HG03025 (cell line): ENCODE measurements at regions not wholly inside any gene's neighbourhood (a gene's known extent, or its start where the extent isn't known, plus 50 kb on each side); places are given as distances from the start of the nearest gene placed in this dataset.
A peak's percentile ranks its signal among the peaks of the same experiment; 100 is the strongest.

Experiments used
- ATAC-seq: cut with Tn5 transposase; IDR thresholded peaks from one replicate; pipeline ENCODE4 v1.9.1; 2021; ENCODE audit warnings: mild to moderate bottlenecking, moderate library complexity; ENCODE audit not compliant: unreplicated experiment, low FRiP score

DNA sequence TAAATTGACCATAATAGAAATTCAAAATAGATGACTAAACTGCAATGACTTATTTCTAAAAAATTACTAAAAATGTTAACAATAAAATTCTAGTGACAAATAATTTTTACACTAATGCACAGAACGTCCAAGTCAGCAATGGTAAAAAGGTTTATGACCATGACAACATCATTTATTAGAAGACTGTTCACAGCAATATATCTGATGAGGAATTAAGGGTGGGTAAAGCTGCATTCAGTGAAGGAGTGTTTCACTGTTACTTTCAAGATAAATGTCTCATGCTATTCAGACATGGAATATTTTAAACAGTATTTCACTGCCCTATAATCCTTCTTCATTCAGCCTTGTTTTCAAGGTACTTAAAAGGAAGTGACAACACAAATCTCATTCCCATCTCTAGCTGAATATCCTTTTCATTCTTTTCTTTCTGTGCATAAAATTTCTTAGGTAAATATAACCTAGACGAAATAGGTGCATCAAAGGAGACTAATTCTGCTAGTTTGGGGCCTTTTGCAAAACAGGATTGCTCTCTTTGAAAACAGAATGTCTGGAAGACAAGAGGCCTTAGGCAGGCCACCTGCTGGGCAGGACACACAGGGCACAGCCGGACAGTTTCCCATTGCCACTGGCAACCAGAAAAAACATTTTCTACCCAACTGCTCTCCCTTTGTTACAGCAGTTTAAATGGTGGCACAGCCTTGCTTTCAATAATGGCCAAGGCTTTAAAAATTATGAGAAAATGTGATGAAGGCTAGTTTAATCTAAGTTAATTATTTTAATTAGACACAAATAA, 600.3 kb downstream of the SPRY1 start:
- no peak for ATAC-seq

DNA sequence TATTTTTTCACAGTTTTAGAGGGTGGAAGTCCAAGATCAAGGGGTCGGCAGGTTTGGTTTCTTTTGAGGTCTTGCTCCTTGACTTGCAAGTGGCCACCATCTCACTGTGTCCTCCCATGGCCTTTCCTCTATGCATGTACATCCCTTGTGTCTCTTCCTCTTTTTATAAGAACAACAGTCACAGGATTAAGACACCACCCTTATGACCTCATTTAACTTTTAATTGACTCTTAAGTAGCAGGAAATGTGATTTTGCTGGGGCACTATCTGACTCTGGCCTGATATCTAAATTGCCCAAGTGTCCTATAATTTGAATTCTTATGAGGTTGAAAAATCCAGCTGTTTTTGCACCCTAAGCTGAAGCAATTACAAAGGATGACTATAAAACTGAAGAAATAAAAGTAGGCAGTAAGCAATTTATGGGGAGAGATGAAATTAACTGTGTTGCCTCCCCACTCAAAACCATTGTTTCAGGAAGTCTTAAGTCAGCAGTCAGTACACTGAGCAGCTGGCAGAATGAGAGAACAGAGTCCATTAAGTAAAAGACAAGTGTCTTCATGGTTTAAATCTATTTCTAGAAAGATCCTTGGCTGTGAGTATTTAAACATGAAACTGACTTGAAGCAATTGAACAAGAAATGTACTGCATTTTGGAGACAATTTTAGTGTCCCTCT, 601.3 kb downstream of the SPRY1 start:
- ATAC-seq, result no peak

DNA sequence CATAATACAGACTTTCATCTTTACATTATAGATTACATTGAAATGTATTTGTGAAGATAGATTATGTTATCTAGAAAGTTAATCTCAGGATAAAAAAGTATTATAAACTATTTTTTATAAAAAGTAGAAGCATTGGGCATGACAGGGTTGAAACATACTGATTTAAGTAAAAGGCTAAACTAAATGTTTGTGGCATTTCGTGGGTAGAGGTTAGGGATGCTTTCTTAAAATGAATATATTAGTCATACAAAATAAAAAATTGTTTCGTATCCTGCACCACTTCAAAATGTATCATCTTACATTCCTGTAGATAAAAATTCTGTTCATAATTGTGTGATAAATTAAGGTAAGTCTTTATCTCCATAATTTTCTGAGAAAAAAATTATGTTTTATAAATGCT, 603.6 kb downstream of the SPRY1 start:
- no peak for ATAC-seq

DNA sequence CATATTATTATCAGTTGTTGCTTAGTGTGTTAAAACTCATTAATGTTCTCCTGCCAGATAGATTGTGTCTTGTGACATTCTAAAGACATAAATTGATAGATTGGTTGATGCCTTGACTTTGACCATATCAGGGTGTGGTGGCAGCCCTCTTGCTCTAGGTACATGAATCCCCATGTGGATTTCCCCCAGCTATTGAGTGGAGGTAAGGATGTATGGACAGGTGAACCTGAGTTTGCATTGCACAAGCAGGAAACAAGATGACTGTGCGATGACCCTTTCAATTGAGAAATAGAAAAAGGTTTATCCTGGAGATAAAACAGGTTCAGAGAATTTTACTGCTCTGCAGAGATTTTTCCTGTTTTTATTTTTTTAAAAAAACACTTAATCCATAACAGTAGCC, 619.2 kb downstream of the SPRY1 start:
- no peak for ATAC-seq

DNA sequence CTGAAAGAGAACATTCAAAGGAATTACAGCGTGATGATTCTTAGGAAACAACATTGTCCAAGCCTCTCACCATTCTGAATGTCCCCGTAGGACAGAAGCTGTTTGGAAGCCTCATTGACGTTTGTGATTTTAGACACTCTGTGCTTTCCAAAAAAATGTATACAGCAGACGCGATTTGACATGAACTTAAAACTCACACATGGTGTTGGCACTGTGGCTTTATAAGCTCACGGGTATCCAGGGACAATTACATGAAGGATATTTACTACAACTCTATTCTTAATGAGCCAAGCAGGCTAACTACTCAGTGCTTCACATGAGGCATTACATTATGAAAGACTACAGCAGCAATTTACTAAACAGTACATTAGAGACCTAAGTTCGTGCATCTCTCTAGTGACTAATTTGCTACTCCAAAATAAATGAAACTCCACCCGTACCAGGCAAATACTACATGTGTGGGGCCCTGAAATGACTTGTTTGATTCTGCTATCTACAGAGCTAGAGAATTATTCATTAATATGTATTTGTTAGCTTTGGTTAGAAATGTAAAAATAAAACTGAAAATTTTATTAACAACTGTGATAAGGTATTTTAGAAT, 620.7 kb downstream of the SPRY1 start:
- ATAC-seq, result no peak

DNA sequence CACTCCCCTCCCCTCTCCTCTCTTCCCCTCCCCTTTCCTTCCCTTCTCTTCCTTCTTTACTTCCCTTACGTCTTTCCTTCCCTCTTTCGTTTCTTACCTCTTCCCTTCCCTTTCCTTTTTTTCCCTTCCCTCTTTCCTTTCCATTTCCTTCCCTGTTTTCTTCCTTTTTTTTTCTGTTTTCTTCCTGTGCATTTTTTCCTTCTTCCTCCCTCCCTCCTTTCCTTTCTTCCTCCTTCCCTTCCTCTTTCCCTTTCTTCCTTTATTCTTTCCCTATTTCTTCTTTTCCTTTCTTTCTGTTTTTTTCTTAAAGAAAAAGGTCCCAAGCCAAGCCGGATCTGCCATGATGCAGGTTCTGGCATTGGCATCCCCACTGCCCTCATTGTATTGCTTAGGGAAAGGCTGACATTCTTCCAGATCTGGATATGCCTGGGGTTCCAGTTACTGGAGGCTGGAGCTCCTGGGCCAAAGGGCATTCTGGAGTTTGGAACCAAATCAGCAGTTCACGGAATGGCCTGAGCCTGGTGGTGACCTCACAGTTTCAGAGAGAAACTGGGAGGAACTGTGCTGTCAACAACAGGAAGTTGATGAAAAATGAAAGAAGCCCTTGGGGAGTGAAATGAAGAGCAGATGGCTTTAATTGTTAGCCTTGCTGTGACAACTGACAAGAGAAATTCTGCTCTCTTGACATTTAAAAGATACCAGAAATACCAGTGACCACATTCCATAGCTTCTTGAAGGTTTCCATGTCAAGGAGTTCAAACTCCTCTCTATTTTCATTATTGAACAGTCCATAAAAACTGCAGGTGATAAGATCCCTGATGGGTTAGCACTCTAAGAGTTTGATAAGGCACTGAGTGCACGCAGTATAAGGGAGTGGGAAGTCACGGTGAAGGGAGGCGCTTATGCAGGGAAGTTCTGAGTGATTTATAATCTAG, 622.1 kb downstream of the SPRY1 start:
- ATAC-seq, result peak; percentile 99

DNA sequence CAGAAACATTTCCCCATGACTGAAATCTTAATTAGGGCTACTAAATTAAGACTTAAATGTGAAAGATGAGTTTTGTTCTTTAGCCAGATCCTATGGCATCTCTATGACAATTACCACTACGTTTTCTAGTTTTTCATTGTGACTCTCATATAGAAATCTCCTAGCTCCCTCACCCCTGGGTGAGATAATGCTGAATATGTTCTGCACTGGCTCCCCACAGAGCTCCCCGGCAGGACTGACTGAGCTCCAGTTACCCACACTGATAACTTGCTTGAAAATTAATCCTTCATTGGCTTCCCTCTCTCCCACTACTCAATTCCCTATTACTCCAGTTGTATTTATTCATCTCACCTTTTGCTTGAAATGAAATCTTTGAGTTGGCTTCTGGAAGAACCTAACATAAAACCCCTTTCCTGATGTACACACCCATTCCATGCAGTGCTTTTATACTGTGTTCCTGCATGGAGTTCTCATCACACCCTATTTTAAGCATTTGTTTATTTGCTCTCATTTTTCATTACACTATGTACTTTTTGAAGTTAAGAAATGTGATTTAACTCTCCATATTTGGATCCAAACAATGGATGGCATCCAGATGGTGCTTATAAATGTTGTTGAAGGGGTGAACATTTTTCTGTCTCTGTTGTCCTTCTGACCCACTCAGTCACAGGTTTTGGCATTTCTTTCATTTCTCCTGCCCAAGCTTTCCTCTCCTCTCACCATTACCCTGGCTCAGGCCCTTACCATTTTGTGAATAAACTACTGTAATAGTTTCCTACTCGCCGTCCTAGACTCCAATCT, 623.4 kb downstream of the SPRY1 start:
- no peak for ATAC-seq

DNA sequence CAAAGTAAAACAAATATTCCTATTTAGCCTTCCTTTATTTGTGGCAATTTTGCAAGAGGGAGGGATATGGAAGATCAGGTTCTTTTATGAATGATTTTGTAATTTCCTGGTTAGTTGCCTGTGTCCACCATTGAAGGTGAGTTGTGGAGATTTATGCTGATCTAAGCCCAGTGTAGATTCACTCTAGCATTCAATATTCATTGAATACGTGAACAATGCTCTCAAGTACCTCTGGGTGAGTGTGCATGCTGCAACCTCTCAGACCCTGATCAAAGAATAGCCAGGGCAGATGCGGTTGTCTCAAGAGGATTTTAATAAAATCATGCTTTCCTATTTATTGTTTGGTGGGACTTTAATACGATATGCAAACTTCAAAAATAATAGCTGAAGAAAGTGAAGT, 628.4 kb downstream of the SPRY1 start:
- ATAC-seq, result no peak

DNA sequence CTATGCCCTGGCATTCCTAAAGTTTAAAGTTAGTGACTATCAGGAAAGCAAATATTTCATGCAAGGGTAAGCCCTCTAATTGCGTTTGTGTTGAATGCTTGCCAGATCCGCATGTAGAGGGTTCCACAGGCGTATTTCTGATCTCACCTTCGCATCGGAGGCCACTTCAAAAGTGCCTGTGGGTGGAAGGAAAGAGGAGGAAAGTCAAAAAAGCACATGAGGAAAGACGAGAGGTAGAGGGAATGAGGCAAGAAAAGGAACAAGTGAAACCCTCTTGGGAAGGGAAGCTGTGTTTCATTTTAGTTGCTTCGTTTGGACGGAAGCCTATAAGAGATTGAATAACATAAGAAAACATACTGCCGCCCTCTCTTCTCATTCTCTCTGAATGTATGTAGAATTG, 628.8 kb downstream of the SPRY1 start:
- ATAC-seq, result no peak

DNA sequence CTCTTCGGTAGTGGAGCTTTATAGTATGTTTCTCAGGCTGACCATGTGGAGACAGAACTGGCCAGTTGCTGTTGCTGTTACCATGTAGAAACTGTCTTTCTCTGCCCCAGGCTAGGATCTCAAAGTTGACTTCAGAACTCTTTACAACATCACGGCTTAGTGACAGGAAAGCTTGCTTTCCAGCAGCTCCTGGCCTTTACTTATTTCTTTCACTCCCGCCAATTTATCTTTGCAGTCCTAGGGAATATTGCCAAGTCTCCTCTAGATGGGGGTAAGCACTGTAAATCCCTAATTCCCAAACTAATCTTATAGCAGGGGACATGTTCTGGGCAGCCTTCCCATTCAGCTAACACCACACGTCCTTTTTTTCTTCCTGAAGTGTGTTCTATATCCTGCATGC, 631.6 kb downstream of the SPRY1 start:
- no peak for ATAC-seq

DNA sequence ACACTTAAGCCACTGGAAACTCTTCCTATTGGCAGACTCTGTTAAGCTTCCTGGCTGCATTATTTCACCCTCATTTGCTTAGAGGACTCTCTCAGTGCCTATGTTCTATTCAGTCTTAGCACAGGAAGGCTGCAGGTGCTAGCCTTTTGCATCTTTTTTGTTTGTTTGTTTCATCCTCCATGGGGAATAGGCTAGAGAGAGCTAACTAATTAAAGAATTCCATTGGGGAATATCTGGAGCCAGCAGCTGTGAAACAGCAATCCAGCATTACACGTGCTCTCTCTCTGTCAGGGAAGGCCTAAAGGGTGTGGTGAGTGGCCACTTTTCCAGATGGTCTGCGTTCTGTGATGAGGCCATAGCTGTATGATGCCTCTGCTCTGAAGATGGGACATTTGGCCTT, 633.6 kb downstream of the SPRY1 start:
- ATAC-seq, result no peak

DNA sequence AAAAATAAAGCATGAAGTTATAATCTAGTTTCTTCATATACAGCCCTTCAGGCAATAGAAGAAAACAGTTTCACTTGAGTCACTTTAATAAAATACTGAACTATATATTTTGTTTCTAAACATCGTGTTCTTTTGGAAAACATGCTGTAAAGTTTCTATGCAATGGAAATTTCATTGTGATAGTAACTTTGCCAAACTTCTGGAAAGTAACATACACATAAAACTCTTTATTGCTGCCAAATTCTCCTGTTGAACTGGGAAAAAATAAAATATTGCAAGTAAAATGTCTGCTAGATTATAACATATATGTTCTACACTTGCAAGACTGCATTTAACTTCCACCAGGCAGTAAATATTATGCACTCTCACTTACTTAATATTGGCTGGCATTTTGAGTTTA, 635.4 kb downstream of the SPRY1 start:
- ATAC-seq, result no peak

DNA sequence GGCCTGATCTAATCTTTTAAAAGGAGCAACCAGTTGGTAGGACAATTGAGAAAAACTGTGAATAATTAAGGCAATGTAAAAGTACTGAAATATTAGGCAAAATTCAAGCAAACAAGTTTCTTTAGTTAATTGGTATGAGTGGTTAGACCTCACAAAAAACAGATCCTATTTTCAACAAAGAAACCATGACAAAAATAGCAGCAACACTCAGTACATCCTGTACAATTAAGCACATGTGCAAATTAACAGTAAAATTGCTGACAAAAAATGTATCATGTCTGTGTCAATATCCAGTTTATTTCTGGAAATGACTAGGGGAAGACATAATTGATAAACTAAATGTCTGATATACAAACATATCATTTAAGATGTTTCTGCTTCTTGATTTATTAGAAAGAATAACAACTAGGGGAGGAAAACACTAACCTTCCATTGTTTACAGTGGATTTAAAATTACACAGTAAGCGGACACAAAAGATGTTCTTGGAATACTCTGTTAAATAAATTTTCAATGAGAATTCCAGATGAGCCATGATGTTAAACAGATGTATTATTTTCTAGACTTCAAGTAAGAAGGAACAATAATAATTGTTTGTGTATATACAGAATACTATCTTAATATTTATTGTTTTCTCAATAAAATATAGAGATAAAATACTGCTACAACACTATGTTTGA, 638.9 kb downstream of the SPRY1 start:
- ATAC-seq, result no peak

DNA sequence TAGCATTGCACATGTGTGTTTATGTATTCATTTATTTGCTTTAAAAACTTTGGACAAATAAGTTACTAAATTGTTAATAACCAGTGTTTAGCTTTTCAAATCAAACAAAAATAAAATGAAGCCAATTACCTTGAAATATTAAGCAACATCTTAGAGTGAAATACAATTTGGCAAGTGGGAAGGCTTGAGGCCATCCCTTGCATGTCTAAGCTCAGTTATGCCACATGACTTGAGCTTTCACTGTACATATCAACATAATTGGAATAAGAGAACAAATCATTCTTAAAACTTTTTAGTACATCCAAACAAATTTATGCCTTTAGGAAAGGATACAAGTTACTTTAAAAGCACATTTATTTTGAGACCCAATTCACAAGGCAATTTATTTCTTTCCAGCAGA, 640.6 kb downstream of the SPRY1 start:
- ATAC-seq, result no peak

DNA sequence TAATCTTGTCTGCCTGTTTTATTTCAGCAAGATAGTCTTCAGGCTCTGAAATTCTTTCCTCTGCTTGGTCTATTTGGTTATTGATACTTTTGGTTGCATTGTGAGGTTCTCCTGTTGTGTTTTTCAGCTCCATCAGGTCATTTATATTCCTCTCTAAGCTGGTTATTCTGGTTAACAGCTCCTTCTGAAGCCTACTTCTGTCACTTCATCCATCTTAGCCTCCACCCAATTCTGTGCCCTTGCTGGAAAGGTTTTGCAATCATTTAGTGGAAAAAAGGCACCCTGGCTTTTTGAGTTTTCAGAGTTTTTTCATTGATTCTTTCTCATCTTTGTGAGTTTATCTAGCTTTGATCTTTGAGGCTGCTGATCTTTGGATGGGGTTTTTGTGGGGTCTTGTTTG, 647.7 kb downstream of the SPRY1 start:
- ATAC-seq, result no peak

DNA sequence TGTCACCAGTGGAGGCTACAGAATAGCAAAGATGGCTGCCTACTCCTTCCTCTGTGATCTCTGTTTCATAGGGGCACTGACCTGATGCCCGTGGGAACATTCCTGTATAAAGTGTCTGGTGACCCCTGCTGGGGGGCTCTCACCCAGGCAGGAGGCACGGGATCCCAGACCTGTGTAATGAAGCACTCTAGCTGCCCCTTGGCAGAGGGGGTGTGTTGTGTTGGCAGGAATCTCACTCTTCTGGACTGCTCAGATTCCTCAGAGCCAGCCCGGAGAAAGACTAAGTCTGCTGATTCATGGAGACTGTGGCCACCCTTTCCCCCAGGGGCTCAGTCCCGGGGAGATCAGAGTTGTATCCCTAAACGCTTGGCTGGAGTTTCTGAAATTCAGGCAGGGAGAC, 648.3 kb downstream of the SPRY1 start:
- no peak for ATAC-seq

DNA sequence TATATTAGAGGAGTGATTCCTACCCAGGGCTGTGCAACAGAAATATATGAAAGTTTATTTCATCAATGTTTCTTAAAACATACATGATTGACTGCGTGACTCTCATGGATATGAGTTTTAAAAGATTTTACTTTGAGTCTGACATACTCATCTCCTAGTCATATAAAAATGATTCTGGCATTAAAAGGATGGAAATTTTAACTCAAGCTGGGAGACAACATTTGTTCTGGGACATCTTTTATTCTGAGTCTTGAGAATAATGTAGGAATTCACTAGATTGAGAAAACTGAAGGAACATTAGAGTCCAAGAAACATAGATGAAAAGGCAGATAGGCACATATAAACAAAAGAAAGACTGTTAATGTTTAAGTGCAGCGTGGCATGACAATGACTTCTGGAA, 649.6 kb downstream of the SPRY1 start:
- no peak for ATAC-seq

DNA sequence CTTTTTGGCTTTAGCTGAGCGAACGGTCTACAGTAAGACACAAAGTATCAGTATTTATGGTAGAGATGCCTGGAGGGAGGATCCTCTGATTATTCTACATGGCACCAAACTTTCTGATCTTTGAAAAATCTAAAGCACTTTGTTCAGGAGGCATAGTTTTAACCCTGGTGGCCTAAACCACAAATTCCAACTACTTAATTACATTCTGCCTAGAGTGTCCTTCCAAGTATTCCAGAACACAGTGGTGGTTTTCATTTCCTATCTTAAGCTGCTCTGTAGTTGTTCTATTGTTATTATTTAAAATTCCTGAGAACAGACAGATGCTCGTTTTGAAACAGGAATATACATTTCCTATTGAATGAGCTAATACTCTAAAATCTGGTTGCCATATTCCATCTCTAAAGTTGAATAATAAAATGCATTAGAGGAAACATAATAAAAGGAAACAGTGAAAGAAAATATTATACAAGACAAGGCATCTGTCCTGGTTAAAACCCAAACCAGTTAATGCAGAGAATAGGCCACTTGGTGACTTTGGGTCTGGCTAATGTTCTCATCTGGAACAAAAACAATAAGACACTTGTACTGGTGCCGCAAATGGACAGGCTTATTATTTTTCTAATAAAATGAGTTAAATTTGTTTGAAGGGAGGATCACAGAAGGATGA, 657.4 kb downstream of the SPRY1 start:
- ATAC-seq, result no peak

DNA sequence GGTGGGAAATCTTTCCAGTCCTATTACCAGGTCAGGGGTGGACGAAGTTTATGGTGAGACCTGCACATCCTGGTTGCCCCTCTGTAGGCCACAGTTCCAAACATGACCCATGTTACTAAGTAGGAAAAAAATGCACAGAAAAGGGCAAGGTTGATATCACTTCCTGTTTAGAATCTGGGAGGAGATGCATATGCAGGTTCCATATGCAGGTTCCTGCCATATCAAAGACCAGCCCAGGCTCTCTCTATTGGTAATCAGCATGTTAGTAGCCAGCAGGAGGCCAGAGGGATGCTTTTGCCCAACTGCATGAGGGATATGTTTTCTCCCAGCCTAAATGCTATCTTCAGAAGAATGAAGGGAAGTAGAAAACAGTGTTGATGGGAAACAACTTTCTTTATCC, 657.2 kb downstream of the ANKRD50 start:
- ATAC-seq, result no peak
